Esophagus muscularis mucosa (tissue), 3 donors: ENCODE measurements at regions not wholly inside any gene's neighbourhood (a gene's known extent, or its start where the extent isn't known, plus 50 kb on each side); places are given as distances from the start of the nearest gene placed in this dataset.

Experiments
- EP300 ChIP-seq: sonication (generic); formaldehyde crosslinking; IDR thresholded peaks from one replicate; pipeline ENCODE4 v1.6.1; 2017; ENCODE audit warnings: antibody characterized with exemption
- TF ChIP-seq, protein P1 (sequence below), 3 experiments: fragments of 200-600 bp in 2 of 3; fragments of 450-650 bp in 1 of 3; sonication (generic) in 2 of 3; IDR thresholded peaks; one replicate each; pipeline ENCODE4 v1.5.1; 2017 to 2019; ENCODE audit warnings: antibody characterized with exemption in 3 of 3, mild to moderate bottlenecking in 2 of 3, moderate library complexity in 1 of 3

DNA sequence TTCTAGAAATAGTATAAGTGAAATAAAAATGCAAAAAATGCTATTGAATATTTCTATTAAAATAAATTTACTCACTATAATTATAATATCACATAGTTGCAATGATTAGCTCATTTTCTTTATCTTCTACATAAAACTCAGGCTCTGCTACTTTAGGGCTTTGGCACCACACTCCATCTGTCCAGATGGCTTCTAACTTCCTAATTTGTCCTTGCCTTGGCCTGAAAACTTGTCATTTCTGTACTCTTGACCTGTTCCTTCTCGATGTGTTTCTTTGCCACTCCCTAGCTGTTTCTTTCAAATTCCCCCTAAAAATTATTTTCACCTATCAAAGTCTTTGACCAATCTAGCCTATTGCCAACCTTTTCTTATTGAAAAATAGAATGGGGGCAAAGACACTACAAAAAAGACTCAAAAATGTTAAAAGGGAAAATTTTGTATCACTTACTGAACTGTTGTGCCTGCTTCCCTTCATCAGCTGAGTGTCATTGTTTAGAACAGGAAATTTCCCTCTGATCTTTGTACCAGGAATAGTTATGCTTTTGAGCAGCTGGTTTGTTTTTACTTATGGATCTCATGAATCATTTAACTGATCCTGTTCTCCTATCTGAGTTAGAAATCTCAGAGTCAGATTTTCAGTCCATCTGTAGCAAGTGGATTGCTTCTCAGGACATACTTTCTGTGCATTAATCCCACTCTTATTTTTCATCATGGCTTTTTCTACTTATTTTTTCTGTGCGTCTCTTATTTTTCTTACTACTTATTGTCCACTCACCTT is 279.2 kb upstream of the CNR1 start:
- TF ChIP-seq, protein P1, sequence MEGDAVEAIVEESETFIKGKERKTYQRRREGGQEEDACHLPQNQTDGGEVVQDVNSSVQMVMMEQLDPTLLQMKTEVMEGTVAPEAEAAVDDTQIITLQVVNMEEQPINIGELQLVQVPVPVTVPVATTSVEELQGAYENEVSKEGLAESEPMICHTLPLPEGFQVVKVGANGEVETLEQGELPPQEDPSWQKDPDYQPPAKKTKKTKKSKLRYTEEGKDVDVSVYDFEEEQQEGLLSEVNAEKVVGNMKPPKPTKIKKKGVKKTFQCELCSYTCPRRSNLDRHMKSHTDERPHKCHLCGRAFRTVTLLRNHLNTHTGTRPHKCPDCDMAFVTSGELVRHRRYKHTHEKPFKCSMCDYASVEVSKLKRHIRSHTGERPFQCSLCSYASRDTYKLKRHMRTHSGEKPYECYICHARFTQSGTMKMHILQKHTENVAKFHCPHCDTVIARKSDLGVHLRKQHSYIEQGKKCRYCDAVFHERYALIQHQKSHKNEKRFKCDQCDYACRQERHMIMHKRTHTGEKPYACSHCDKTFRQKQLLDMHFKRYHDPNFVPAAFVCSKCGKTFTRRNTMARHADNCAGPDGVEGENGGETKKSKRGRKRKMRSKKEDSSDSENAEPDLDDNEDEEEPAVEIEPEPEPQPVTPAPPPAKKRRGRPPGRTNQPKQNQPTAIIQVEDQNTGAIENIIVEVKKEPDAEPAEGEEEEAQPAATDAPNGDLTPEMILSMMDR (IDR thresholded peaks at IDR 0.05): no peak
- TF ChIP-seq EP300: no peak
